HK-2 (cell line): ENCODE measurements at regions not wholly inside any gene's neighbourhood (a gene's known extent, or its start where the extent isn't known, plus 50 kb on each side); places are given as distances from the start of the nearest gene placed in this dataset.
"Not testable (repeated sequence)": the region's sequence is repeated elsewhere in the genome, so short reads cannot be mapped to it uniquely, and the experiment has no call there.

Experiments used
- DNase-seq: peaks from one replicate; pipeline ENCODE4 v3.0.0-alpha.2; 2018; ENCODE audit not compliant: unreplicated experiment

- peak; percentile 6 for DNase-seq
Measured at GRCh38 chr15:62365795-62366442, 200.8 kb upstream of the C2CD4B start.

GRCh38 chr15:62369454-62369853, 204.4 kb upstream of the C2CD4B start:
- no peak for DNase-seq

DNA sequence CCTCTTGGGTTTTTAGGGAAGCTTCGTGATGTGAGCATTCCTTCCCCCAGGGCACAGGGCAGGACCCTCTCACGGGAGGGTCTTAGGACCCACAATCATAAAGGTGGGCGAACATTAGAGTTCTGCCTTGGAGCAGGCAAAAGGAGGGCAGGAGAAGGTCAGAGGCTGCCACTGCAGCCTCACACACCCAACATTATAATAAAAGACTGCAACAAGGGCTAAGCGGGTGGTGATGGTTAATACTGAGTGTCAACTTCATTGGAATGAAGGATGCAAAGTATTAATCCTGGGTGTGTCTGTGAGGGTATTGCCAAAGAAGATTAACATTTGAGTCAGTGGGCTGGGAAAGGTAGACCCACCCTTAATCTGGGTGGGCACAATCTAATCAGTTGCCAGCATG, 206.6 kb upstream of the C2CD4B start:
- DNase-seq = not testable (repeated sequence)

DNA sequence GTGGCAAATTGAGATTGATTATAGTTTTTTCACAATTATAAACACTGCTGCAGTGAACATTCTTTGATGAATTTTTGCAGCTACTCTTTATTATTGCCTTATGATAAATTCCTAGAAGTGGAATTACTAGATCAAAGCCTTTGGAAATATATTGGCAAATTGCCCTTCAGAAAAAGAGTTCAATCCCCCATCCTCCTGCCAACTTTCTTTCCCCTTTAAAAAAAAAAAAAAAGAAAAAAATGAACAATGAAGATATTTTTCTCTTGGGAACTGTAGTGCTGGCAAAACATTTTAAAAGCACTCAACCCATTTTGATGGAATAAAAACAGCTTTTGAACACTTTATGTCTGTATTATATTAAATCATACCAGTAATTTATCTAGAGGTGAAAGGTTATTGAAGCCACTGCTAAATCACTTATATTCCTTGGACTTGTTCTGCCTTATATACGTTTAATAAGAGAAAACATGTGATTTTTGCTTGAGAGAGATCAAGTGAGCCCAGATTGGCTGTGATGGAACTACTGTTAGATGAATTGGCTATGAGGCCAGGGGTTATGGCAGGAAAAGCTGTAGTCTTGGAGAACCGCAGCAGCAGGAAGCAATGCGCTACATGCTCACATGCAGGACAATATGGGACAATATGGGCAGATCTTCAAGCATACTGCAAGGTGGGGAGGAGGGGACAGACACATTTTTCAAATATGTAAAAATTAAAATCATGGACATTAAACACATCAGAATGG, 212.8 kb upstream of the C2CD4B start:
- DNase-seq = no peak

GRCh38 chr15:62378772-62379498, 213.8 kb upstream of the C2CD4B start:
- DNase-seq = no peak

GRCh38 chr15:62380011-62380410, 214.9 kb upstream of the C2CD4B start:
- no peak for DNase-seq

GRCh38 chr15:62382046-62382445, 217.0 kb upstream of the C2CD4B start:
- DNase-seq = no peak

DNA sequence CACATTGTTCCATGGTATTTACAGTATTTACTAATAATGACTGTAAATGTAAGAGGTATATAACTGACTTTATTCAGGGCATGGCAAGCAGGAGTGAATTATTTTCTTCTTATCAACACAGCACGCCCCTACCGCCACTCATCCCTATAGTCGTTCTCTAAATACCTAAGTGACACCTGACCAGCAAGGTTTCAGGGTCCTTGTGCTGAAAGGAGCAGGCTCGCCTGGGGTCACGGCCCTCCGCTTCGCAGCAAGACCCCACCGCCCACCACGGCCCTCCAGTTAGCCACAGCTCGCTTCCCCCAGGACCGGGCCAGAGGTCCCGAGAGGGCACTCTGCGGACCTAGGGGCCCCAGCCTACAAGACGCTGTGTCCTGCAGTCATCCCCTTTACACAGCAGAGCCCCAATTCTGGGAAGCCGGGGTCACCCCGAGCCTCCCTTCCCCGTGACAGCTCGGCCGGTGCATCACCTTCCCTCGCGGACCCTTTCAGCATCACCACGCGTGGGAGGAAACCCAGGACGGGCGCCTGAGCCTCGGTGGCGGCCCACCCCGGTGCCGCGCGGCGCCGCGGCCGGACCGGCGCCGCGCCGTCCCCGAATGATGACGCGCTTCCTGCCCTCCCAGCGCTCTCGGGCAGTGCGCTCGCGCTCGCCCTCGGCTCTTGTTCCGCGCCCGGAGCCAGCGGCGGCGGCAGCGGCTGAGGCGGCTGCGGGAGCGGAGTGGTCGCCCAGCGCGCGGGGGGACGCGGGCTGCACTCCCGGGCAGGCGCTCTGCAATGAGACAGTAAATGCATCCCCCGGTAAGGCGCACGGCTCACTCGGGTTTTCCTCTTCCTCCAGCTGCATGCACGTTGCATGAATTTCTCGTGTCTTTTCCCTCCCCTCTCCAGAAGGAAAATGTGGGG, 225.1 kb upstream of the C2CD4B start, which contains the start of gene TLN2:
TLN2 (plus strand) TSS at position 666 of the 906 bp plus-strand sequence.
- DNase-seq = peak; percentile 59

GRCh38 chr15:62390791-62391640, 225.9 kb upstream of the C2CD4B start:
- DNase-seq = peak; percentile 31

- DNase-seq = peak; percentile 54
Measured at GRCh38 chr15:62391641-62392262, 226.7 kb upstream of the C2CD4B start.

DNA sequence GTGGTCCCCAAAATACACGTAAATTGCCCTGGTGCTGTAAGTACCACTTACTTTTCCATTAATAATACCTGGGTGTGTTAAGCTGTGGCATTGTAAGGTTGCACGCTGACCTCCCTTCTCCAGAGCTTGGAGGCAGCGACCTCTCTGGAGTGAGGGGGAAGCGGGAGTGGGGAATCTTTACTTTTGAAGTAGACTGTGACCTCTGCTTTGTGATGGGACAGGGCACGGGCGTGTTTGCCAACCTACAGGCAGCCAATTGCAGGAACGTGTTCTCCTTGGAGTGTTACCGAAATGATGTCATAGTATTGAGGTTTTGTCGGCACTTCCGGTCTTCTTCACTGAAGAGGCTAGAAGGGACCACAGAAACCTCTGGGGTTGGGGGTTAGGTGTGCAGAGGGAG, 227.3 kb upstream of the C2CD4B start:
- DNase-seq = peak; percentile 35

GRCh38 chr15:62393196-62393595, 228.1 kb upstream of the C2CD4B start:
- no peak for DNase-seq

GRCh38 chr15:62394079-62394478, 229.0 kb upstream of the C2CD4B start:
- no peak for DNase-seq

GRCh38 chr15:62400778-62401177, 235.7 kb upstream of the C2CD4B start:
- no peak for DNase-seq

DNA sequence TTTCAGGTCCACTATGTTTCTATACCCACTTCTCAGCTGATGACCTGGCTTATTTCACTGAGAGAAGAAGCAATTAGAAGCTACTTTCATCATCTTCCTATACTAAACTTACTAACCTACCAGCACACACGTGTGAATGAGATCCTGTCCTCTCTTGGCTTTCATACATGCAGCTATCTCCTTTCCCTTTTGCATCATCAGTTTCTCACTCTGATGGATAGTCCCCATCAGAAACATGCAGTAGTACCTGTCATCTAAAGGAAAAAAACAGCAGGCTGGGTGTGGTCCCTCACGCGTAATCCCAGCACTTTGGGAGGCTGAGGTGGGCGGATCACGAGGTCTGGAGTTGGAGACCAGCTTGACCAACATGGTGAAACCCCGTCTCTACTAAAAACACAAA, 237.6 kb upstream of the C2CD4B start:
- no peak for DNase-seq

- no peak for DNase-seq
Measured at GRCh38 chr15:62403164-62403809, 238.2 kb upstream of the C2CD4B start.

- no peak for DNase-seq
Measured at GRCh38 chr15:62404194-62404985, 239.3 kb upstream of the C2CD4B start.

- no peak for DNase-seq
Measured at GRCh38 chr15:62406305-62406891, 241.3 kb upstream of the C2CD4B start.

GRCh38 chr15:62407216-62407615, 242.1 kb upstream of the C2CD4B start:
- no peak for DNase-seq
